HG03432 (cell line): ENCODE measurements at regions not wholly inside any gene's neighbourhood (a gene's known extent, or its start where the extent isn't known, plus 50 kb on each side); places are given as distances from the start of the nearest gene placed in this dataset.

Experiments
- ATAC-seq: cut with Tn5 transposase; IDR thresholded peaks from one replicate; pipeline ENCODE4 v1.9.1; 2021; ENCODE audit warnings: mild to moderate bottlenecking, moderate library complexity; ENCODE audit not compliant: unreplicated experiment

GRCh38 chr2:122003196-122003940, 247.9 kb downstream of the TSN start:
- ATAC-seq, result no peak

- no peak for ATAC-seq
Measured at GRCh38 chr2:122007126-122007525, 251.7 kb downstream of the TSN start.

GRCh38 chr2:122007577-122007976, 252.1 kb downstream of the TSN start:
- no peak for ATAC-seq

- ATAC-seq, result no peak
Measured at GRCh38 chr2:122009561-122009960, 254.1 kb downstream of the TSN start.

- no peak for ATAC-seq
Measured at GRCh38 chr2:122011493-122012270, 256.2 kb downstream of the TSN start.

- ATAC-seq, result no peak
Measured at GRCh38 chr2:122018736-122019135, 263.3 kb downstream of the TSN start.

- no peak for ATAC-seq
Measured at GRCh38 chr2:122019724-122020123, 264.3 kb downstream of the TSN start.

- ATAC-seq, result no peak
Measured at GRCh38 chr2:122020377-122020776, 264.9 kb downstream of the TSN start.

GRCh38 chr2:122021941-122022340, 266.5 kb downstream of the TSN start:
- no peak for ATAC-seq

GRCh38 chr2:122022531-122022930, 267.1 kb downstream of the TSN start:
- no peak for ATAC-seq

GRCh38 chr2:122023059-122023864, 267.8 kb downstream of the TSN start:
- ATAC-seq, result no peak

- no peak for ATAC-seq
Measured at GRCh38 chr2:122027510-122028217, 272.2 kb downstream of the TSN start.

GRCh38 chr2:122028371-122029100, 273.1 kb downstream of the TSN start:
- no peak for ATAC-seq

- ATAC-seq, result no peak
Measured at GRCh38 chr2:122029456-122029855, 274.0 kb downstream of the TSN start.

- no peak for ATAC-seq
Measured at GRCh38 chr2:122029945-122030344, 274.5 kb downstream of the TSN start.

GRCh38 chr2:122031544-122032263, 276.3 kb downstream of the TSN start:
- no peak for ATAC-seq

- ATAC-seq, result no peak
Measured at GRCh38 chr2:122032264-122032645, 276.8 kb downstream of the TSN start.

- ATAC-seq, result no peak
Measured at GRCh38 chr2:122033778-122034177, 278.3 kb downstream of the TSN start.

GRCh38 chr2:122034344-122034743, 278.9 kb downstream of the TSN start:
- ATAC-seq, result no peak

GRCh38 chr2:122034777-122035176, 279.3 kb downstream of the TSN start:
- no peak for ATAC-seq
